ENCODE measurements at regions not wholly inside any gene's neighbourhood (a gene's known extent, or its start where the extent isn't known, plus 50 kb on each side); places are given as distances from the start of the nearest gene placed in this dataset.

DNA sequence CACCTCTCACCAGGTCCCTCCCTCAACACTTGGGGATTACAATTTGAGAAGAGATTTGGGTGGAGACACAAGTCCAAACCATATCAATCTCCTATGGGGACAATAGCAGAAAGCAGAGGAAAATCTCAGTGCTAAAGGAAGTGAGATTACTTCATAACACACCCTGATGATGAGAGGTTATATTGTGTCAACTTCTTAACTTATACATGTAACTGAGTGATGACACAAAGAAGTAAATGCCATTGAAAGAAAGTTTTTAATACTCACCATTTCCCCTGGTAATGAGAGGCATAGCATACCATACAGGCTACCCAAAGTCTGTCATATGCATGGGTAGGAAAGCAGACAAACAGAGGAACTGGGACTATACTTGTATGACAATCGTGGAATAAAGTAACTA is 137.2 kb downstream of the MMUT start:
- TF ChIP-seq TAF1 (IDR thresholded peaks at IDR 0.05; ENCODE audit: borderline replicate concordance, low read depth, low read length): no peak
- TF ChIP-seq POLR2AphosphoS5 (IDR thresholded peaks at IDR 0.05; ENCODE audit: low read depth, low read length): no peak
